A673 (cell line): ENCODE measurements at regions not wholly inside any gene's neighbourhood (a gene's known extent, or its start where the extent isn't known, plus 50 kb on each side); places are given as distances from the start of the nearest gene placed in this dataset.

Experiments used
- CTCF ChIP-seq: fragments of 300-800, 200-600 bp; sonication (generic); conservative IDR thresholded peaks from 2 replicates; pipeline ENCODE4 v1.5.1; 2017; ENCODE audit warnings: low read depth, mild to moderate bottlenecking, antibody characterized with exemption, low read length, moderate library complexity, mixed read lengths
- EZH2 ChIP-seq: fragments of 200-600 bp; sonication (generic); IDR thresholded peaks from 2 replicates; pipeline ENCODE4 v1.6.1; 2017; ENCODE audit warnings: borderline replicate concordance, low read depth, mild to moderate bottlenecking, mixed read lengths, antibody characterized with exemption, low read length; ENCODE audit not compliant: poor library complexity, severe bottlenecking

GRCh38 chr18:27656905-27657304 lies 471.8 kb upstream of the CHST9 start:
- no peak for TF ChIP-seq CTCF
- TF ChIP-seq EZH2, result no peak
